HepG2 (cell line): ENCODE measurements at regions not wholly inside any gene's neighbourhood (a gene's known extent, or its start where the extent isn't known, plus 50 kb on each side); places are given as distances from the start of the nearest gene placed in this dataset.

Experiments
- AGO1 ChIP-seq: fragments of 200-400 bp; formaldehyde crosslinking; IDR thresholded peaks from 2 replicates; pipeline ENCODE4 v1.6.1; 2017; ENCODE audit warnings: mild to moderate bottlenecking, low read depth, low read length, moderate library complexity; ENCODE audit not compliant: poor library complexity, severe bottlenecking
- BRD4 ChIP-seq: sonication (generic); formaldehyde crosslinking; IDR thresholded peaks from 2 replicates; pipeline ENCODE4 v1.4.0; 2020; ENCODE audit warnings: missing genetic modification reagents
- DNMT3B ChIP-seq: conservative IDR thresholded peaks from 2 replicates; pipeline ENCODE4 v1.6.1; 2016; ENCODE audit warnings: missing biosample characterization, control low read depth
- RARG ChIP-seq: sonication (generic); formaldehyde crosslinking; IDR thresholded peaks from 2 replicates; pipeline ENCODE4 v1.4.0; 2020; ENCODE audit warnings: low read depth, mild to moderate bottlenecking, missing genetic modification reagents
- RXRB ChIP-seq: IDR thresholded peaks from 2 replicates; pipeline ENCODE4 v1.6.1; 2016; ENCODE audit warnings: borderline replicate concordance, missing genetic modification reagents, missing compliant biosample characterization
- ZBTB20 ChIP-seq: sonication (generic); formaldehyde crosslinking; IDR thresholded peaks from 2 replicates; pipeline ENCODE4 v1.8.1; 2023; ENCODE audit warnings: missing genetic modification reagents, low read depth, mild to moderate bottlenecking, borderline replicate concordance
- ZNF570 ChIP-seq: sonication (generic); formaldehyde crosslinking; IDR thresholded peaks from 2 replicates; pipeline ENCODE4 v1.4.0; 2020; ENCODE audit warnings: mild to moderate bottlenecking, missing genetic modification reagents, borderline replicate concordance
- TF ChIP-seq, protein P1 (sequence below): sonication (generic); formaldehyde crosslinking; IDR thresholded peaks from 2 replicates; pipeline ENCODE4 v1.8.0; 2022; ENCODE audit warnings: missing genetic modification reagents, low read depth, mild to moderate bottlenecking, borderline replicate concordance
- TF ChIP-seq, protein P2 (sequence below): sonication (generic); formaldehyde crosslinking; IDR thresholded peaks from 2 replicates; pipeline ENCODE4 v1.4.0; 2020; ENCODE audit warnings: missing genetic modification reagents, borderline replicate concordance
- TF ChIP-seq, protein P3 (sequence below): sonication (generic); formaldehyde crosslinking; conservative IDR thresholded peaks from 2 replicates; pipeline ENCODE4 v1.5.0; 2020; ENCODE audit warnings: missing genetic modification reagents
- TF ChIP-seq, protein P4 (sequence below): sonication (generic); formaldehyde crosslinking; IDR thresholded peaks from 2 replicates; pipeline ENCODE4 v1.4.0; 2020; ENCODE audit warnings: missing genetic modification reagents

DNA sequence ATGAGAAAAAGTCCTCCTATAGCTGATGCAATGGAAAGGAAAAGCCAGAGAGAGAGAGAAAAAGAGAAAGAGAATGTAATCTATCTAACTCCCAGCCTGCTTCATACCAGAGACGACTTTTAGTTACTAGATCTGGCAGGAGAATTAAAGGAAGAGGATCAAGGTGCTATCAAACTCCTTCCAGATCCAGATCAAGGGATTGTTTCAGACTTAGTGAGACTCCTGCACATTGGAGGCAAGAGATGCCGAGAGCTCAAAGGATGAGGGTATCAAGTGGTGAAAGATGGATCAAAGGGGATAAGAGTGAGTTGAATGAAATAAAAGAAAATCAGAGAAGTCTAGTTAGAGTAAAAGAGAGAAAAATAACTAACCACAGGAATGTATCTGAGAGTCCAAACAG is 478.6 kb downstream of the KIF4B start (continued):
- TF ChIP-seq, protein P1, sequence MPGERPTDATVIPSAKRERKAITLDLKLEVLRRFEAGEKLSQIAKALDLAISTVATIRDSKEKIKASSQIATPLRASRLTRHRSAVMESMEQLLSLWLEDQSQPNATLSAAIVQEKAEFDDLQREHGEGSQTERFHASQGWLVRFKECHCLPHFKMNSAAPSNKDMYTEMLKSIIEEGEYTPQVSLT (CRISPR knock-in tag), result no peak
- TF ChIP-seq AGO1 (no peak), RARG (no peak), ZNF570 (CRISPR knock-in tag) (no peak), BRD4 (no peak), ZBTB20 (CRISPR knock-in tag) (no peak), RXRB (no peak), DNMT3B (no peak)
- TF ChIP-seq, protein P2, sequence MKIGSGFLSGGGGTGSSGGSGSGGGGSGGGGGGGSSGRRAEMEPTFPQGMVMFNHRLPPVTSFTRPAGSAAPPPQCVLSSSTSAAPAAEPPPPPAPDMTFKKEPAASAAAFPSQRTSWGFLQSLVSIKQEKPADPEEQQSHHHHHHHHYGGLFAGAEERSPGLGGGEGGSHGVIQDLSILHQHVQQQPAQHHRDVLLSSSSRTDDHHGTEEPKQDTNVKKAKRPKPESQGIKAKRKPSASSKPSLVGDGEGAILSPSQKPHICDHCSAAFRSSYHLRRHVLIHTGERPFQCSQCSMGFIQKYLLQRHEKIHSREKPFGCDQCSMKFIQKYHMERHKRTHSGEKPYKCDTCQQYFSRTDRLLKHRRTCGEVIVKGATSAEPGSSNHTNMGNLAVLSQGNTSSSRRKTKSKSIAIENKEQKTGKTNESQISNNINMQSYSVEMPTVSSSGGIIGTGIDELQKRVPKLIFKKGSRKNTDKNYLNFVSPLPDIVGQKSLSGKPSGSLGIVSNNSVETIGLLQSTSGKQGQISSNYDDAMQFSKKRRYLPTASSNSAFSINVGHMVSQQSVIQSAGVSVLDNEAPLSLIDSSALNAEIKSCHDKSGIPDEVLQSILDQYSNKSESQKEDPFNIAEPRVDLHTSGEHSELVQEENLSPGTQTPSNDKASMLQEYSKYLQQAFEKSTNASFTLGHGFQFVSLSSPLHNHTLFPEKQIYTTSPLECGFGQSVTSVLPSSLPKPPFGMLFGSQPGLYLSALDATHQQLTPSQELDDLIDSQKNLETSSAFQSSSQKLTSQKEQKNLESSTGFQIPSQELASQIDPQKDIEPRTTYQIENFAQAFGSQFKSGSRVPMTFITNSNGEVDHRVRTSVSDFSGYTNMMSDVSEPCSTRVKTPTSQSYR (CRISPR knock-in tag), result no peak
- TF ChIP-seq, protein P3, sequence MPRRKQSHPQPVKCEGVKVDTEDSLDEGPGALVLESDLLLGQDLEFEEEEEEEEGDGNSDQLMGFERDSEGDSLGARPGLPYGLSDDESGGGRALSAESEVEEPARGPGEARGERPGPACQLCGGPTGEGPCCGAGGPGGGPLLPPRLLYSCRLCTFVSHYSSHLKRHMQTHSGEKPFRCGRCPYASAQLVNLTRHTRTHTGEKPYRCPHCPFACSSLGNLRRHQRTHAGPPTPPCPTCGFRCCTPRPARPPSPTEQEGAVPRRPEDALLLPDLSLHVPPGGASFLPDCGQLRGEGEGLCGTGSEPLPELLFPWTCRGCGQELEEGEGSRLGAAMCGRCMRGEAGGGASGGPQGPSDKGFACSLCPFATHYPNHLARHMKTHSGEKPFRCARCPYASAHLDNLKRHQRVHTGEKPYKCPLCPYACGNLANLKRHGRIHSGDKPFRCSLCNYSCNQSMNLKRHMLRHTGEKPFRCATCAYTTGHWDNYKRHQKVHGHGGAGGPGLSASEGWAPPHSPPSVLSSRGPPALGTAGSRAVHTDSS (CRISPR knock-in tag), result no peak
- TF ChIP-seq, protein P4, sequence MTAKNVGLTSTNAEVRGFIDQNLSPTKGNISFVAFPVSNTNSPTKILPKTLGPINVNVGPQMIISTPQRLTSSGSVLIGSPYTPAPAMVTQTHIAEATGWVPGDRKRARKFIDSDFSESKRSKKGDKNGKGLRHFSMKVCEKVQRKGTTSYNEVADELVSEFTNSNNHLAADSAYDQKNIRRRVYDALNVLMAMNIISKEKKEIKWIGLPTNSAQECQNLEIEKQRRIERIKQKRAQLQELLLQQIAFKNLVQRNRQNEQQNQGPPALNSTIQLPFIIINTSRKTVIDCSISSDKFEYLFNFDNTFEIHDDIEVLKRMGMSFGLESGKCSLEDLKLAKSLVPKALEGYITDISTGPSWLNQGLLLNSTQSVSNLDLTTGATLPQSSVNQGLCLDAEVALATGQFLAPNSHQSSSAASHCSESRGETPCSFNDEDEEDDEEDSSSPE (CRISPR knock-in tag), result no peak
